WI38 (cell line): ENCODE measurements at regions not wholly inside any gene's neighbourhood (a gene's known extent, or its start where the extent isn't known, plus 50 kb on each side); places are given as distances from the start of the nearest gene placed in this dataset.

Experiments
- H3K4me3 ChIP-seq: 2 replicates; pipeline ENCODE4 v1.5.1; 2011; ENCODE audit warnings: low read depth, mild to moderate bottlenecking, control low read depth, low read length
- TF ChIP-seq, protein P1 (sequence below): IDR thresholded peaks from 2 replicates; pipeline ENCODE4 v1.5.1; 2012; ENCODE audit warnings: low read depth, mild to moderate bottlenecking, control low read depth, low read length

DNA sequence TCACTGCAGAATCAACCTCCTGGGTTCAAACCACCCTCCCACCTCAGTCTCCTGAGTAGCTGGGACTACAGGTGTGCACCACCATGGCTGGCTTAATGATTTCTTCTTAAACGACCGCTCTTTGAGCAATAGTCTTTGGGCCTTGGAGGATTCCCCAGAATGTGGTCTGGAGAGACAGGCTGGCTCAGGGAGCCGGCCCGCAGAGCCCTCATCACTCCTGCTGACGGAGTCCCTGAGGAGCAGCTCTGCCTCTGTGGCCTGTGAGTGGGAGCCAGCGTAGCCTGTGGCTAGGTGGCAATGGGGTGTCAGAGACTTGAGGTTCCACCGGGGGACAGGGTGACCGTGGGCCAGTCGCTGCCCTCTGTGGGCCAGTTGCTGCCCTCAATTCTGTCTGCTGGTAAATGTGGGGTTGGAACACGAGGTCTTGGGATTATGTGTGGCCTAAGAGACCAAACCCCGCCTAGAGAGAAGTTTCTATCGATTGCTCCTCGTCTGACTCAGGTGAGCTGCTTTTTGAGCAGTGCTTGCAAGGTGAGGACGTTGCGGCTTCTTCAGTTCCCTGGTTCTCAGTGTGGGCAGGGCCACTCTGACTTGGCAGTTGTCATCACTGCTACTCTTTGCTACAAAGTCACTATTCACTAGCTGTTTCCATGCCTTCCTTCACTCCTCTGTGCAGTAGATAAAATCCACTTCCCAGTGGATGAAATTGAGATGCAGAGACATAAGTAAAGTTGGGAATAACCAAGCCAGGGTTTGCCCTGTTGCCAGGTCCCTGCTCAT lies 124.8 kb upstream of the NECTIN1 start:
- TF ChIP-seq, protein P1, sequence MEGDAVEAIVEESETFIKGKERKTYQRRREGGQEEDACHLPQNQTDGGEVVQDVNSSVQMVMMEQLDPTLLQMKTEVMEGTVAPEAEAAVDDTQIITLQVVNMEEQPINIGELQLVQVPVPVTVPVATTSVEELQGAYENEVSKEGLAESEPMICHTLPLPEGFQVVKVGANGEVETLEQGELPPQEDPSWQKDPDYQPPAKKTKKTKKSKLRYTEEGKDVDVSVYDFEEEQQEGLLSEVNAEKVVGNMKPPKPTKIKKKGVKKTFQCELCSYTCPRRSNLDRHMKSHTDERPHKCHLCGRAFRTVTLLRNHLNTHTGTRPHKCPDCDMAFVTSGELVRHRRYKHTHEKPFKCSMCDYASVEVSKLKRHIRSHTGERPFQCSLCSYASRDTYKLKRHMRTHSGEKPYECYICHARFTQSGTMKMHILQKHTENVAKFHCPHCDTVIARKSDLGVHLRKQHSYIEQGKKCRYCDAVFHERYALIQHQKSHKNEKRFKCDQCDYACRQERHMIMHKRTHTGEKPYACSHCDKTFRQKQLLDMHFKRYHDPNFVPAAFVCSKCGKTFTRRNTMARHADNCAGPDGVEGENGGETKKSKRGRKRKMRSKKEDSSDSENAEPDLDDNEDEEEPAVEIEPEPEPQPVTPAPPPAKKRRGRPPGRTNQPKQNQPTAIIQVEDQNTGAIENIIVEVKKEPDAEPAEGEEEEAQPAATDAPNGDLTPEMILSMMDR, result no peak
- H3K4me3 ChIP-seq, result no peak overlapping the region

DNA sequence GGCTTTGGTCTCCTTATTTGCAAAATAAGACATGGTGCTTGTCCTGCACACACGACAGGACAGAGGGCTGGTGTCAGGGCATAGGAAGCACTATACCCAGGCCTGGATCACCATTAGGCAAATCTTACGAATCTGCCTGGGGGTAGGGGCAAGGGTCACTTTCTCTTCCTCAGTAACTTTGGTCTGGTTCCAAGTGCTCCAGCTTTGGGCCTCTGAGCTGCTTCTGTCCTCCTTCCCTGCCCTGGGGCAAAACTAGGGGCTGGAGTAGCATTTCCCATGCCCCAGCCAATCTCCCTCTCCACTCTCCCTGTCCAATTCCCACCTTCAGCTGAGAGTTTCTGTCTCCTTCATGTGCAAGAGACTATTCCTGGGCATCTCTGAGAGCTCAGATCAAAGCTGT lies 123.7 kb upstream of the NECTIN1 start:
- TF ChIP-seq, protein P1, result no peak
- H3K4me3 ChIP-seq, result no peak overlapping the region

DNA sequence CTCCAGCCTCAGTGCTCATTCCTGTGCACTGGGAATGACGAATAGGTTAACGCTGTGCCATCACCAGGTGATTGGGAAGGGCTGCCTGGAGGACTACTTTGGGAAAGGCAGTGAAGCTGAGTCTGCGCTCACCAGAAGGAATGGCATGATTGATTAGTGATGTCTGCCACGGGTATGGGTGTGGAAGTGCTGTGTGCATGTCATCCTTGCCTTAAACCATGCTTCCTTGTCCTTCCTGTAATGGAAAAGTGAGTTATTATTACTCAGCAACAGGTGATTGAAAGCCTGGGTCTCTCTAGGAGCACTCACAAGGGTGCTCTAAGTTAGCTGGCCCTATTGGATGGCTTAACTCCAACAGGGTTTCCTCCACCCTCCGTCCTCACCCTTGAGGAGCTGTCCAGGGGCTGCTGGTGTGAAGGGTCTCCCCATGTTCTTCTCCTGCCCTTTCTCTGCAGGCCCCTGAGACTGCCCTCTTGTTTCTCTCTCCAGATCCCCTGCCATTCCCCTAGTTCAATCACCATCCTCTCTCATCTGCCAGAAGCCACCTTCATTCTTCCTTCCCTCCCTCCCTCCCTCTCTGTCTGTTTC lies 121.9 kb upstream of the NECTIN1 start:
- H3K4me3 ChIP-seq, result no peak overlapping the region
- TF ChIP-seq, protein P1, result no peak

GRCh38 chr11:119849872-119850271 lies 120.9 kb upstream of the NECTIN1 start:
- TF ChIP-seq, protein P1, result no peak
- no peak overlapping the region for H3K4me3 ChIP-seq

- H3K4me3 ChIP-seq, result no peak overlapping the region
- TF ChIP-seq, protein P1, result no peak
Observed at GRCh38 chr11:119847853-119848252, 118.9 kb upstream of the NECTIN1 start.

DNA sequence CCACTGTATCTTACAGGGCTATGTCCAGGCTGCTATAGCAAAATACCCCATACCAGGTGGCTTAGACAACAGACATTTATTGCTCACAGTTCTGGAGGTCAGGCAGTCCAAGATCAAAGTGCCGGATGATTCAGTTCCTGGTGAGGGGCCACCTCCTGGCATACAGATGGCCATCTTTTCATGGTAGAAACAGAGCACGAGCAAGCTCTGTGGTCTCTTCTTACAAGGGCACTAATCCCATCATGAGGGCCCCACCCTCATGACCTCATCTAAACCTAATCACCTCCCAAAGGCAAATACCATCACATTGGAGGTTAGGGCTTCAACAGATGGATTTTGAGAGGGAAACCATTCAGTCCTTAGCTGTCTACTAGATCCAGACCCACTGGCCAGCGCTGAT lies 117.4 kb upstream of the NECTIN1 start:
- H3K4me3 ChIP-seq, result no peak overlapping the region
- TF ChIP-seq, protein P1, result no peak

DNA sequence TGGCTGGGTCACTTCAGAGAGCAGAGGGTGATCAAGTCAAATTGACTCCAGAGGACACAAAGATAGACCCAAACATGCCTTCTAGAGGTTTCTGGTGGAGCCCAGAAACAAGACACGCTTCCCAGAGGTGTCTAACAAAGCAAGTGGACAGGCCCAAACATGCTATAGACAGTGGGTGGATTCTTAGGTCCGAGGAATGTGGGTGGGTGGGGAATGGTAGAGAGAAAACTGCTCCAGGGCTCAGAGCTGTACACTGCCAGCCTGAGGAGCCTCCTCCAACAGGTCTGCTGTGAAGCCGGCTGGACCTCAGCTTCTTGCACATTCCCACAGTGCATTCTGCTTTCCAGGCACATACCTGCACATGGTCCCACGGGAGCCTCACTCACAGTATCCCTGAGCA lies 116.8 kb upstream of the NECTIN1 start:
- TF ChIP-seq, protein P1, result no peak
- H3K4me3 ChIP-seq, result no peak overlapping the region
